ENCODE measurements at regions not wholly inside any gene's neighbourhood (a gene's known extent, or its start where the extent isn't known, plus 50 kb on each side); places are given as distances from the start of the nearest gene placed in this dataset.

- Mint-ChIP-seq H3K9me3 (ENCODE audit: unreplicated experiment) (no peaks in the 10 kb centered on the region), H3K36me3 (ENCODE audit: insufficient read depth, unreplicated experiment) (no peaks in the 10 kb centered on the region), H3K4me1 (ENCODE audit: low read depth, unreplicated experiment) (no peaks in the 10 kb centered on the region), H3K4me3 (ENCODE audit: unreplicated experiment) (no peak overlapping the region), H3K27me3 (ENCODE audit: insufficient read depth, unreplicated experiment) (no peaks in the 10 kb centered on the region), H3K27ac (ENCODE audit: unreplicated experiment) (no peak overlapping the region)
- H3K4me3 ChIP-seq (ENCODE audit: low read depth, low read length): no peak overlapping the region
- H3K36me3 ChIP-seq (ENCODE audit: control insufficient read depth, insufficient read depth, low read length): no peaks in the 10 kb centered on the region
- no peaks in the 10 kb centered on the region for H3K27me3 ChIP-seq (replicated peaks; ENCODE audit: control insufficient read depth, insufficient read depth, low read length)
- ChIA-PET POLR2A (no interaction called here), CTCF (interaction anchor here (1.1 kb wide), 1 partner anchor 303 kb away, joined by 3 read pairs; no protein-coding TSS in a partner anchor)
- DNase-seq: peak in 1 of 2 experiments; percentile 41
- TF ChIP-seq, protein P1, sequence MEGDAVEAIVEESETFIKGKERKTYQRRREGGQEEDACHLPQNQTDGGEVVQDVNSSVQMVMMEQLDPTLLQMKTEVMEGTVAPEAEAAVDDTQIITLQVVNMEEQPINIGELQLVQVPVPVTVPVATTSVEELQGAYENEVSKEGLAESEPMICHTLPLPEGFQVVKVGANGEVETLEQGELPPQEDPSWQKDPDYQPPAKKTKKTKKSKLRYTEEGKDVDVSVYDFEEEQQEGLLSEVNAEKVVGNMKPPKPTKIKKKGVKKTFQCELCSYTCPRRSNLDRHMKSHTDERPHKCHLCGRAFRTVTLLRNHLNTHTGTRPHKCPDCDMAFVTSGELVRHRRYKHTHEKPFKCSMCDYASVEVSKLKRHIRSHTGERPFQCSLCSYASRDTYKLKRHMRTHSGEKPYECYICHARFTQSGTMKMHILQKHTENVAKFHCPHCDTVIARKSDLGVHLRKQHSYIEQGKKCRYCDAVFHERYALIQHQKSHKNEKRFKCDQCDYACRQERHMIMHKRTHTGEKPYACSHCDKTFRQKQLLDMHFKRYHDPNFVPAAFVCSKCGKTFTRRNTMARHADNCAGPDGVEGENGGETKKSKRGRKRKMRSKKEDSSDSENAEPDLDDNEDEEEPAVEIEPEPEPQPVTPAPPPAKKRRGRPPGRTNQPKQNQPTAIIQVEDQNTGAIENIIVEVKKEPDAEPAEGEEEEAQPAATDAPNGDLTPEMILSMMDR (IDR thresholded peaks at IDR 0.05; ENCODE audit: insufficient read depth in 1 of 2, low read depth in 1 of 2, low read length in 1 of 2, severe bottlenecking in 1 of 2, unreplicated experiment in 1 of 2): peak; percentile 33 to 50
- H3K4me1 ChIP-seq: no peaks in the 10 kb centered on the region
- H3K9me3 ChIP-seq: peaks cover under 1% of the 10 kb centered on the region; the same call in 1 of the 2 replicates
- intact Hi-C loops (cut with micrococcal nuclease; ENCODE audit: unreplicated experiment): loop anchor here (1.0 kb wide), 2 partner anchors 248 to 304 kb away; no protein-coding TSS in a partner anchor
- BruUV-seq (replicated peaks): no TSS peak
Observed at GRCh38 chr12:18882690-18883089, 144.8 kb downstream of the CAPZA3 start.

GRCh38 chr12:18886962-18887361 is 149.0 kb downstream of the CAPZA3 start:
- Histone ChIP-seq H3K4me3 (ENCODE audit: low read depth, low read length) (no peak overlapping the region), H3K9me3 (peaks cover 2% of the 10 kb centered on the region; the same call in 1 of the 2 replicates), H3K27me3 (replicated peaks; ENCODE audit: control insufficient read depth, insufficient read depth, low read length) (no peaks in the 10 kb centered on the region), H3K4me1 (no peaks in the 10 kb centered on the region), H3K36me3 (ENCODE audit: control insufficient read depth, insufficient read depth, low read length) (no peaks in the 10 kb centered on the region)
- Mint-ChIP-seq H3K27ac (ENCODE audit: unreplicated experiment) (no peak overlapping the region), H3K4me3 (ENCODE audit: unreplicated experiment) (no peak overlapping the region), H3K36me3 (ENCODE audit: insufficient read depth, unreplicated experiment) (no peaks in the 10 kb centered on the region), H3K27me3 (ENCODE audit: insufficient read depth, unreplicated experiment) (no peaks in the 10 kb centered on the region), H3K4me1 (ENCODE audit: low read depth, unreplicated experiment) (no peaks in the 10 kb centered on the region), H3K9me3 (ENCODE audit: unreplicated experiment) (no peaks in the 10 kb centered on the region)
- TF ChIP-seq, protein P1 (IDR thresholded peaks at IDR 0.05; ENCODE audit: insufficient read depth in 1 of 2, low read depth in 1 of 2, low read length in 1 of 2, severe bottlenecking in 1 of 2, unreplicated experiment in 1 of 2): no peak
- no peak for DNase-seq
- POLR2A ChIA-PET: no interaction called here
- BruUV-seq (replicated peaks): no TSS peak
- CTCF ChIA-PET: no interaction called here
- intact Hi-C loops (cut with micrococcal nuclease; ENCODE audit: unreplicated experiment): no loop called here

- H3K4me1 Mint-ChIP-seq (ENCODE audit: low read depth, unreplicated experiment): no peaks in the 10 kb centered on the region
- POLR2A ChIA-PET: no interaction called here
- CTCF ChIA-PET: no interaction called here
- H3K27me3 Mint-ChIP-seq (ENCODE audit: insufficient read depth, unreplicated experiment): no peaks in the 10 kb centered on the region
- H3K4me3 Mint-ChIP-seq (ENCODE audit: unreplicated experiment): no peak overlapping the region
- H3K36me3 Mint-ChIP-seq (ENCODE audit: insufficient read depth, unreplicated experiment): no peaks in the 10 kb centered on the region
- Histone ChIP-seq H3K36me3 (ENCODE audit: control insufficient read depth, insufficient read depth, low read length) (no peaks in the 10 kb centered on the region), H3K9me3 (peaks cover 2% of the 10 kb centered on the region; the same call in 1 of the 2 replicates), H3K4me1 (no peaks in the 10 kb centered on the region), H3K4me3 (ENCODE audit: low read depth, low read length) (no peak overlapping the region), H3K27me3 (replicated peaks; ENCODE audit: control insufficient read depth, insufficient read depth, low read length) (no peaks in the 10 kb centered on the region)
- no peaks in the 10 kb centered on the region for H3K9me3 Mint-ChIP-seq (ENCODE audit: unreplicated experiment)
- intact Hi-C loops (cut with micrococcal nuclease; ENCODE audit: unreplicated experiment): no loop called here
- H3K27ac Mint-ChIP-seq (ENCODE audit: unreplicated experiment): no peak overlapping the region
- BruUV-seq (replicated peaks): no TSS peak
- DNase-seq: no peak
- TF ChIP-seq, protein P1 (IDR thresholded peaks at IDR 0.05; ENCODE audit: insufficient read depth in 1 of 2, low read depth in 1 of 2, low read length in 1 of 2, severe bottlenecking in 1 of 2, unreplicated experiment in 1 of 2): no peak
Observed at GRCh38 chr12:18887368-18887767, 149.4 kb downstream of the CAPZA3 start.
